NCI-H2107 treated with DMSO at 0.1 percent for 48 hours (cell line): ENCODE measurements at regions not wholly inside any gene's neighbourhood (a gene's known extent, or its start where the extent isn't known, plus 50 kb on each side); places are given as distances from the start of the nearest gene placed in this dataset.
"Not testable (repeated sequence)": the region's sequence is repeated elsewhere in the genome, so short reads cannot be mapped to it uniquely, and the experiment has no call there.

Source experiments
- DNase-seq: peaks from one replicate; lab custom pipeline; 2025; ENCODE audit not compliant: unreplicated experiment; lab: John Stamatoyannopoulos, UW

- no peak for DNase-seq
Measured at GRCh38 chr22:22716136-22716665, 71.8 kb downstream of the GGTLC2 start.

GRCh38 chr22:22717664-22718063 lies 73.2 kb downstream of the GGTLC2 start:
- no peak for DNase-seq

GRCh38 chr22:22720201-22720723 lies 75.8 kb downstream of the GGTLC2 start:
- no peak for DNase-seq

GRCh38 chr22:22720724-22721261 lies 76.4 kb downstream of the GGTLC2 start:
- no peak for DNase-seq

GRCh38 chr22:22721681-22722354 lies 77.4 kb downstream of the GGTLC2 start:
- no peak for DNase-seq

GRCh38 chr22:22728382-22728781 lies 84.0 kb downstream of the GGTLC2 start:
- DNase-seq = no peak

GRCh38 chr22:22730655-22731373 lies 86.4 kb downstream of the GGTLC2 start:
- no peak for DNase-seq

GRCh38 chr22:22731374-22731676 lies 86.9 kb downstream of the GGTLC2 start:
- DNase-seq = no peak

GRCh38 chr22:22733006-22733405 lies 88.6 kb downstream of the GGTLC2 start:
- not testable (repeated sequence) for DNase-seq

GRCh38 chr22:22733881-22734373 lies 89.5 kb downstream of the GGTLC2 start:
- DNase-seq = no peak

GRCh38 chr22:22734395-22735272 lies 90.2 kb downstream of the GGTLC2 start:
- DNase-seq = not testable (repeated sequence)

- not testable (repeated sequence) for DNase-seq
Measured at GRCh38 chr22:22735276-22735675, 90.9 kb downstream of the GGTLC2 start.

- no peak for DNase-seq
Measured at GRCh38 chr22:22735695-22736611, 91.5 kb downstream of the GGTLC2 start.

- no peak for DNase-seq
Measured at GRCh38 chr22:22737590-22737989, 93.2 kb downstream of the GGTLC2 start.

GRCh38 chr22:22738959-22739585 lies 94.7 kb downstream of the GGTLC2 start:
- DNase-seq = no peak

- DNase-seq = no peak
Measured at GRCh38 chr22:22740560-22741276, 96.3 kb downstream of the GGTLC2 start.

GRCh38 chr22:22741843-22742242 lies 97.4 kb downstream of the GGTLC2 start:
- no peak for DNase-seq

GRCh38 chr22:22742641-22743040 lies 98.2 kb downstream of the GGTLC2 start:
- no peak for DNase-seq
